WTC11 (cell line): ENCODE measurements at regions not wholly inside any gene's neighbourhood (a gene's known extent, or its start where the extent isn't known, plus 50 kb on each side); places are given as distances from the start of the nearest gene placed in this dataset.

Experiments used
- ATAC-seq: fragments of 200-7000 bp; cut with Tn5 transposase; 2 replicates; pipeline ENCODE4 v1.10.0; 2021; ENCODE audit warnings: mild to moderate bottlenecking, moderate library complexity
- CTCF ChIA-PET: fragments of 300-600 bp; sonication (Branson Sonifier 250); formaldehyde crosslinking; loops from one replicate; lab custom pipeline; 2021; ENCODE audit warnings: antibody characterized with exemption; lab: Charles Lee
- POLR2A ChIA-PET: fragments of 350-600 bp; sonication (Branson Sonifier 250); formaldehyde crosslinking; loops from one replicate; lab custom pipeline; 2021; ENCODE audit warnings: antibody characterized with exemption; lab: Charles Lee
- DNase-seq: peaks from one replicate; pipeline ENCODE4 v3.0.0; 2021; ENCODE audit warnings: low spot score
- H3K27ac Mint-ChIP-seq: 2 replicates; pipeline ENCODE4 v1.8.0; 2021; ENCODE audit warnings: mixed read lengths
- H3K27me3 Mint-ChIP-seq: 2 replicates; pipeline ENCODE4 v1.8.0; 2021; ENCODE audit warnings: low read depth, mild to moderate bottlenecking, moderate library complexity, mixed read lengths
- H3K36me3 Mint-ChIP-seq: 2 replicates; pipeline ENCODE4 v1.8.0; 2021; ENCODE audit warnings: mixed read lengths
- H3K4me1 Mint-ChIP-seq: 2 replicates; pipeline ENCODE4 v1.8.0; 2022; ENCODE audit warnings: mixed read lengths
- H3K4me3 Mint-ChIP-seq: 2 replicates; pipeline ENCODE4 v1.8.0; 2021; ENCODE audit warnings: mild to moderate bottlenecking, moderate library complexity, mixed read lengths
- H3K9me3 Mint-ChIP-seq: 2 replicates; pipeline ENCODE4 v1.8.0; 2021; ENCODE audit warnings: mixed read lengths
- CBFB ChIP-seq: sonication (generic); formaldehyde crosslinking; IDR thresholded peaks from 2 replicates; pipeline ENCODE4 v1.8.1; 2022; ENCODE audit warnings: mild to moderate bottlenecking, low read depth, missing genetic modification reagents
- CDX4 ChIP-seq: fragments of 250-450 bp; sonication (Bioruptor Pico); IDR thresholded peaks from 2 replicates; pipeline ENCODE4 v1.9.0; 2021; ENCODE audit warnings: moderate library complexity, mild to moderate bottlenecking, inconsistent platforms, borderline replicate concordance
- CREB1 ChIP-seq: sonication (generic); formaldehyde crosslinking; IDR thresholded peaks from 2 replicates; pipeline ENCODE4 v1.8.0; 2023; ENCODE audit warnings: mild to moderate bottlenecking, missing genetic modification reagents
- ETV6 ChIP-seq: sonication (generic); formaldehyde crosslinking; IDR thresholded peaks from 2 replicates; pipeline ENCODE4 v1.8.1; 2022; ENCODE audit warnings: mild to moderate bottlenecking, missing genetic modification reagents
- GRHL2 ChIP-seq: fragments of 250-450 bp; sonication (Bioruptor Pico); IDR thresholded peaks from 2 replicates; pipeline ENCODE4 v1.8.0; 2022; ENCODE audit warnings: mild to moderate bottlenecking, moderate library complexity; ENCODE audit not compliant: insufficient replicate concordance, severe bottlenecking
- HMGA2 ChIP-seq: fragments of 250-450 bp; sonication (Bioruptor Pico); IDR thresholded peaks from 2 replicates; pipeline ENCODE4 v1.4.0; 2021; ENCODE audit warnings: mild to moderate bottlenecking, moderate library complexity
- NR2C2 ChIP-seq: sonication (generic); formaldehyde crosslinking; IDR thresholded peaks from 2 replicates; pipeline ENCODE4 v1.8.0; 2022; ENCODE audit warnings: mild to moderate bottlenecking, missing genetic modification reagents
- TCF7 ChIP-seq: sonication (generic); formaldehyde crosslinking; IDR thresholded peaks from 2 replicates; pipeline ENCODE4 v1.8.0; 2022; ENCODE audit warnings: mild to moderate bottlenecking, low read depth, missing genetic modification reagents, moderate library complexity
- TP53 ChIP-seq: sonication (generic); formaldehyde crosslinking; IDR thresholded peaks from 2 replicates; pipeline ENCODE4 v1.8.1; 2023; ENCODE audit warnings: mild to moderate bottlenecking, missing genetic modification reagents
- ZNF219 ChIP-seq: sonication (generic); formaldehyde crosslinking; IDR thresholded peaks from 2 replicates; pipeline ENCODE4 v1.8.0; 2023; ENCODE audit warnings: missing genetic modification reagents, mild to moderate bottlenecking, borderline replicate concordance
- ZNF423 ChIP-seq: fragments of 250-450 bp; sonication (Bioruptor Pico); IDR thresholded peaks from 2 replicates; pipeline ENCODE4 v2.1.2; 2022; ENCODE audit warnings: mild to moderate bottlenecking, moderate library complexity
- TF ChIP-seq, protein P1 (sequence below): fragments of 250-450 bp; sonication (Bioruptor Pico); IDR thresholded peaks from 2 replicates; pipeline ENCODE4 v1.9.0; 2021; ENCODE audit warnings: mild to moderate bottlenecking, borderline replicate concordance
- TF ChIP-seq, protein P2 (sequence below): sonication (generic); formaldehyde crosslinking; conservative IDR thresholded peaks from 2 replicates; pipeline ENCODE4 v1.8.1; 2022; ENCODE audit warnings: mild to moderate bottlenecking, missing genetic modification reagents
- TF ChIP-seq, protein P3 (sequence below): sonication (generic); formaldehyde crosslinking; IDR thresholded peaks from 2 replicates; pipeline ENCODE4 v1.8.1; 2023; ENCODE audit warnings: mild to moderate bottlenecking, moderate library complexity, missing genetic modification reagents
- TF ChIP-seq, protein P4 (sequence below): sonication (generic); formaldehyde crosslinking; IDR thresholded peaks from 2 replicates; pipeline ENCODE4 v1.8.0; 2023; ENCODE audit warnings: missing genetic modification reagents, mild to moderate bottlenecking, borderline replicate concordance
- TF ChIP-seq, protein P5 (sequence below): sonication (generic); formaldehyde crosslinking; IDR thresholded peaks from 2 replicates; pipeline ENCODE4 v1.8.1; 2022; ENCODE audit warnings: missing genetic modification reagents, borderline replicate concordance

DNA sequence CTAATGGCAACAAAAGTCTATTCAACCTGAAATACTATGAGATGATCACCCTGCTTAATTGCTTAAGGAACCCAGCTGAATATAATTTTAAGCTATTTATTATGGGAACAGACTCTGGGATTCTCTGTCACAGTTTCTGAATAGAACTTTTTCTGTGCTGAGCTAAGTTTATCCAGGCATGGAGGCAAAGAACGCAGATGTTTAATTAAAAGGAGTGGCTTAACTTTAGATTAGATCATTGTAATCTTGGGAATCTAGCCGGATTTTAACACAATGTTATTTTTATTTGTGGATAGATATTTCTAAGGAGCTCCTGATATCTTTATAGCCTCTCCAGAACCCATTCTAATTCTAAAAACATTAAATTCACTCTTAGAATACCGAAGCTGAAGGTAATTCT is 353.4 kb downstream of the STIM2 start:
- ATAC-seq: no peak
- Mint-ChIP-seq H3K27me3 (no peaks in the 10 kb centered on the region), H3K4me1 (no peaks in the 10 kb centered on the region), H3K4me3 (no peak overlapping the region), H3K36me3 (no peaks in the 10 kb centered on the region), H3K27ac (no peak overlapping the region), H3K9me3 (no peaks in the 10 kb centered on the region)
- TF ChIP-seq ZNF219 (CRISPR knock-in tag) (no peak), ETV6 (no peak), TCF7 (CRISPR knock-in tag) (no peak), CREB1 (no peak), HMGA2 (no peak), CDX4 (CRISPR knock-in tag) (no peak), CBFB (CRISPR knock-in tag) (no peak), GRHL2 (CRISPR knock-in tag) (no peak), ZNF423 (CRISPR knock-in tag) (no peak), NR2C2 (no peak), TP53 (CRISPR knock-in tag) (no peak)
- TF ChIP-seq, protein P1, sequence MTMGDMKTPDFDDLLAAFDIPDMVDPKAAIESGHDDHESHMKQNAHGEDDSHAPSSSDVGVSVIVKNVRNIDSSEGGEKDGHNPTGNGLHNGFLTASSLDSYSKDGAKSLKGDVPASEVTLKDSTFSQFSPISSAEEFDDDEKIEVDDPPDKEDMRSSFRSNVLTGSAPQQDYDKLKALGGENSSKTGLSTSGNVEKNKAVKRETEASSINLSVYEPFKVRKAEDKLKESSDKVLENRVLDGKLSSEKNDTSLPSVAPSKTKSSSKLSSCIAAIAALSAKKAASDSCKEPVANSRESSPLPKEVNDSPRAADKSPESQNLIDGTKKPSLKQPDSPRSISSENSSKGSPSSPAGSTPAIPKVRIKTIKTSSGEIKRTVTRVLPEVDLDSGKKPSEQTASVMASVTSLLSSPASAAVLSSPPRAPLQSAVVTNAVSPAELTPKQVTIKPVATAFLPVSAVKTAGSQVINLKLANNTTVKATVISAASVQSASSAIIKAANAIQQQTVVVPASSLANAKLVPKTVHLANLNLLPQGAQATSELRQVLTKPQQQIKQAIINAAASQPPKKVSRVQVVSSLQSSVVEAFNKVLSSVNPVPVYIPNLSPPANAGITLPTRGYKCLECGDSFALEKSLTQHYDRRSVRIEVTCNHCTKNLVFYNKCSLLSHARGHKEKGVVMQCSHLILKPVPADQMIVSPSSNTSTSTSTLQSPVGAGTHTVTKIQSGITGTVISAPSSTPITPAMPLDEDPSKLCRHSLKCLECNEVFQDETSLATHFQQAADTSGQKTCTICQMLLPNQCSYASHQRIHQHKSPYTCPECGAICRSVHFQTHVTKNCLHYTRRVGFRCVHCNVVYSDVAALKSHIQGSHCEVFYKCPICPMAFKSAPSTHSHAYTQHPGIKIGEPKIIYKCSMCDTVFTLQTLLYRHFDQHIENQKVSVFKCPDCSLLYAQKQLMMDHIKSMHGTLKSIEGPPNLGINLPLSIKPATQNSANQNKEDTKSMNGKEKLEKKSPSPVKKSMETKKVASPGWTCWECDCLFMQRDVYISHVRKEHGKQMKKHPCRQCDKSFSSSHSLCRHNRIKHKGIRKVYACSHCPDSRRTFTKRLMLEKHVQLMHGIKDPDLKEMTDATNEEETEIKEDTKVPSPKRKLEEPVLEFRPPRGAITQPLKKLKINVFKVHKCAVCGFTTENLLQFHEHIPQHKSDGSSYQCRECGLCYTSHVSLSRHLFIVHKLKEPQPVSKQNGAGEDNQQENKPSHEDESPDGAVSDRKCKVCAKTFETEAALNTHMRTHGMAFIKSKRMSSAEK (CRISPR knock-in tag): no peak
- TF ChIP-seq, protein P2, sequence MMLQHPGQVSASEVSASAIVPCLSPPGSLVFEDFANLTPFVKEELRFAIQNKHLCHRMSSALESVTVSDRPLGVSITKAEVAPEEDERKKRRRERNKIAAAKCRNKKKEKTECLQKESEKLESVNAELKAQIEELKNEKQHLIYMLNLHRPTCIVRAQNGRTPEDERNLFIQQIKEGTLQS (CRISPR knock-in tag): no peak
- TF ChIP-seq, protein P3, sequence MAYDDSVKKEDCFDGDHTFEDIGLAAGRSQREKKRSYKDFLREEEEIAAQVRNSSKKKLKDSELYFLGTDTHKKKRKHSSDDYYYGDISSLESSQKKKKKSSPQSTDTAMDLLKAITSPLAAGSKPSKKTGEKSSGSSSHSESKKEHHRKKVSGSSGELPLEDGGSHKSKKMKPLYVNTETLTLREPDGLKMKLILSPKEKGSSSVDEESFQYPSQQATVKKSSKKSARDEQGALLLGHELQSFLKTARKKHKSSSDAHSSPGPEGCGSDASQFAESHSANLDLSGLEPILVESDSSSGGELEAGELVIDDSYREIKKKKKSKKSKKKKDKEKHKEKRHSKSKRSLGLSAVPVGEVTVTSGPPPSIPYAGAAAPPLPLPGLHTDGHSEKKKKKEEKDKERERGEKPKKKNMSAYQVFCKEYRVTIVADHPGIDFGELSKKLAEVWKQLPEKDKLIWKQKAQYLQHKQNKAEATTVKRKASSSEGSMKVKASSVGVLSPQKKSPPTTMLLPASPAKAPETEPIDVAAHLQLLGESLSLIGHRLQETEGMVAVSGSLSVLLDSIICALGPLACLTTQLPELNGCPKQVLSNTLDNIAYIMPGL: no peak
- TF ChIP-seq, protein P4, sequence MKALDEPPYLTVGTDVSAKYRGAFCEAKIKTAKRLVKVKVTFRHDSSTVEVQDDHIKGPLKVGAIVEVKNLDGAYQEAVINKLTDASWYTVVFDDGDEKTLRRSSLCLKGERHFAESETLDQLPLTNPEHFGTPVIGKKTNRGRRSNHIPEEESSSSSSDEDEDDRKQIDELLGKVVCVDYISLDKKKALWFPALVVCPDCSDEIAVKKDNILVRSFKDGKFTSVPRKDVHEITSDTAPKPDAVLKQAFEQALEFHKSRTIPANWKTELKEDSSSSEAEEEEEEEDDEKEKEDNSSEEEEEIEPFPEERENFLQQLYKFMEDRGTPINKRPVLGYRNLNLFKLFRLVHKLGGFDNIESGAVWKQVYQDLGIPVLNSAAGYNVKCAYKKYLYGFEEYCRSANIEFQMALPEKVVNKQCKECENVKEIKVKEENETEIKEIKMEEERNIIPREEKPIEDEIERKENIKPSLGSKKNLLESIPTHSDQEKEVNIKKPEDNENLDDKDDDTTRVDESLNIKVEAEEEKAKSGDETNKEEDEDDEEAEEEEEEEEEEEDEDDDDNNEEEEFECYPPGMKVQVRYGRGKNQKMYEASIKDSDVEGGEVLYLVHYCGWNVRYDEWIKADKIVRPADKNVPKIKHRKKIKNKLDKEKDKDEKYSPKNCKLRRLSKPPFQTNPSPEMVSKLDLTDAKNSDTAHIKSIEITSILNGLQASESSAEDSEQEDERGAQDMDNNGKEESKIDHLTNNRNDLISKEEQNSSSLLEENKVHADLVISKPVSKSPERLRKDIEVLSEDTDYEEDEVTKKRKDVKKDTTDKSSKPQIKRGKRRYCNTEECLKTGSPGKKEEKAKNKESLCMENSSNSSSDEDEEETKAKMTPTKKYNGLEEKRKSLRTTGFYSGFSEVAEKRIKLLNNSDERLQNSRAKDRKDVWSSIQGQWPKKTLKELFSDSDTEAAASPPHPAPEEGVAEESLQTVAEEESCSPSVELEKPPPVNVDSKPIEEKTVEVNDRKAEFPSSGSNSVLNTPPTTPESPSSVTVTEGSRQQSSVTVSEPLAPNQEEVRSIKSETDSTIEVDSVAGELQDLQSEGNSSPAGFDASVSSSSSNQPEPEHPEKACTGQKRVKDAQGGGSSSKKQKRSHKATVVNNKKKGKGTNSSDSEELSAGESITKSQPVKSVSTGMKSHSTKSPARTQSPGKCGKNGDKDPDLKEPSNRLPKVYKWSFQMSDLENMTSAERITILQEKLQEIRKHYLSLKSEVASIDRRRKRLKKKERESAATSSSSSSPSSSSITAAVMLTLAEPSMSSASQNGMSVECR (CRISPR knock-in tag): no peak
- TF ChIP-seq, protein P5, sequence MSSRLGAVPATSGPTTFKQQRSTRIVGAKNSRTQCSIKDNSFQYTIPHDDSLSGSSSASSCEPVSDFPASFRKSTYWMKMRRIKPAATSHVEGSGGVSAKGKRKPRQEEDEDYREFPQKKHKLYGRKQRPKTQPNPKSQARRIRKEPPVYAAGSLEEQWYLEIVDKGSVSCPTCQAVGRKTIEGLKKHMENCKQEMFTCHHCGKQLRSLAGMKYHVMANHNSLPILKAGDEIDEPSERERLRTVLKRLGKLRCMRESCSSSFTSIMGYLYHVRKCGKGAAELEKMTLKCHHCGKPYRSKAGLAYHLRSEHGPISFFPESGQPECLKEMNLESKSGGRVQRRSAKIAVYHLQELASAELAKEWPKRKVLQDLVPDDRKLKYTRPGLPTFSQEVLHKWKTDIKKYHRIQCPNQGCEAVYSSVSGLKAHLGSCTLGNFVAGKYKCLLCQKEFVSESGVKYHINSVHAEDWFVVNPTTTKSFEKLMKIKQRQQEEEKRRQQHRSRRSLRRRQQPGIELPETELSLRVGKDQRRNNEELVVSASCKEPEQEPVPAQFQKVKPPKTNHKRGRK (CRISPR knock-in tag): no peak
- ChIA-PET CTCF (no interaction called here), POLR2A (no interaction called here)
- no peak for DNase-seq
